Right cardiac atrium (tissue), 5 donors: ENCODE measurements at regions not wholly inside any gene's neighbourhood (a gene's known extent, or its start where the extent isn't known, plus 50 kb on each side); places are given as distances from the start of the nearest gene placed in this dataset.

Experiments
- ATAC-seq, 2 donors: fragments of 200-7000 bp; cut with Tn5 transposase; one replicate each; pipeline versions ENCODE4 v1.8.0 to v1.9.1; 2020; ENCODE audit warnings: moderate library complexity in 2 of 2, mild to moderate bottlenecking in 1 of 2
- DNase-seq, 3 donors: peaks; one replicate each; pipeline ENCODE4 v3.0.0-alpha.2; 2020
- H3K27ac ChIP-seq: one replicate; pipeline ENCODE4 v1.5.1; 2013; ENCODE audit warnings: mild to moderate bottlenecking, low read length, control low read depth, moderate library complexity
- H3K27me3 ChIP-seq: one replicate; pipeline ENCODE4 v1.6.1; 2013; ENCODE audit not compliant: control insufficient read depth, insufficient read depth
- H3K4me1 ChIP-seq: one replicate; pipeline ENCODE4 v1.6.1; 2013; ENCODE audit warnings: low read length; ENCODE audit not compliant: control insufficient read depth, insufficient read depth
- H3K4me3 ChIP-seq: one replicate; pipeline ENCODE4 v1.5.1; 2013; ENCODE audit warnings: low read length, control low read depth
- H3K9me3 ChIP-seq: one replicate; pipeline ENCODE4 v1.6.1; 2013; ENCODE audit warnings: low read length; ENCODE audit not compliant: control insufficient read depth
- WGBS: extraction: QIAGEN DNeasy Blood & Tissue Kit; methylation state at CpG from one replicate; pipeline ENCODE4 v1.1.7; 2013; 5-methylcytosine and 5-hydroxymethylcytosine counted together
- intact Hi-C, 4 donors: fragments of 100-400 bp; cut with DNase I; formaldehyde crosslinking; loops; one replicate each; pipeline versions ENCODE4 v1.11.0 to v1.14.0; 2022 to 2023
- donor health status: healthy with polysubstance abuse.
- donor health status: DM: no; HTN: yes; CAD: no.
- donor health status: DM: no; HTN: no; CAD: no.
- donor health status: DM: no; HTN: yes; CAD: no; lungs with severe emphysema.
- donor health status: DM: yes; HTN: yes; CAD: no.

DNA sequence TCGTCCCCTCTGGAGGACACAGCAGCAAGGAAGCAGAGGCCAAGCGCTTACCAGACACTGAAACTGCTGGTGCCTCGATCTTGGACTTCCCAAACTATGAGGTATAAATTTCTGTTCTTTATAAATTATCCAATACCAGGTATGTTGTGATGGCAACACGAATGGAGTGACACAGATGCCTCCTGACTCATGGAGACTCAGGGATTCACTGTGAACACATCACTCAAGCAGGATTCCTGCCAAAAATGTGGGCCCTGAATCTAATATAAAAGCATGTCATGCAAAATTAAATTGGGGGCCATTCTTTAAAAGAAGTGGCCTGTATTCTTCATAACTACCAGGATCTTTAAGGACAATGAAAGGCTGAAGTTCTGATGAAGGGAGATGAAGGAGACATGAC is 52.5 kb upstream of the SLC22A23 start:
- DNase-seq (no peak), ATAC-seq (no peak)
- Histone ChIP-seq H3K4me1 (peaks cover 3% of the 10 kb centered on the region), H3K9me3 (no peaks in the 10 kb centered on the region), H3K27me3 (no peaks in the 10 kb centered on the region), H3K4me3 (no peak overlapping the region), H3K27ac (no peak overlapping the region)
- intact Hi-C loops = no loop called here
- WGBS = 92% methylated on average over 4 of the region's 4 CpGs

DNA sequence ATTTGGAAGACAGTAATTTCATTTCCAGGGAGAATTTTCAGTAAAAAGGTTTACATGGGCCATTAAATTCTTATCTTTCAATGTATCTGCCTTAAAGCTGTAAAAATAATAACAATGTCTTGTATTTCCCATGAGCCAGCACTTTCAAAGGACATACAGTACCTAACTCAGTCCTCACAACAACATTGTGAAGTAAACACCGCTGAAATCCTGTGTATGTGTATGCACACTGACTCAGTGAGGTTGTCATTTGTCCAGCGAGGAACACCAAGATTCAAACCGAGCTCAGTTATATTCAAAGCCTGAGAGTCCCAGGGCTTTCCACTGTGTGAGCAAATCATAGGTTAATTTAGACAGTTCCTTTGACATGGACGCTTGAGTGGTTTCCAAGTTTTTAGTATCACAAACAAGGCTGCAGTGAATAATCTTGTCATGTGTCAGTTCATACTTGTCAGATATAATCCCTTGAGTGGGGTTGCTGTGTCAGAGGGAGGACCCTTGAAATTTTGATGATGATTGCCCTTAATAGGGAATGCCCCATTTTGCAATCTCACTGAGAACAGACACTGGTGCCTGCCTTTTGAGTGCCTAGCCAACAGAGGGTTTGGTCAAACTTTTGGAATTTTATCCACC is 50.0 kb upstream of the SLC22A23 start:
- Histone ChIP-seq H3K27ac (no peak overlapping the region), H3K4me3 (no peak overlapping the region), H3K27me3 (no peaks in the 10 kb centered on the region), H3K9me3 (no peaks in the 10 kb centered on the region), H3K4me1 (peaks cover 3% of the 10 kb centered on the region)
- WGBS = 69% methylated on average over 4 of the region's 4 CpGs
- DNase-seq = no peak
- ATAC-seq = no peak
- intact Hi-C loops = no loop called here
